NCI-H510A treated with DMSO at 0.1 percent for 48 hours (cell line): ENCODE measurements at regions not wholly inside any gene's neighbourhood (a gene's known extent, or its start where the extent isn't known, plus 50 kb on each side); places are given as distances from the start of the nearest gene placed in this dataset.

ENCODE experiments used
- DNase-seq: peaks from one replicate; lab custom pipeline; 2025; lab: John Stamatoyannopoulos, UW

DNA sequence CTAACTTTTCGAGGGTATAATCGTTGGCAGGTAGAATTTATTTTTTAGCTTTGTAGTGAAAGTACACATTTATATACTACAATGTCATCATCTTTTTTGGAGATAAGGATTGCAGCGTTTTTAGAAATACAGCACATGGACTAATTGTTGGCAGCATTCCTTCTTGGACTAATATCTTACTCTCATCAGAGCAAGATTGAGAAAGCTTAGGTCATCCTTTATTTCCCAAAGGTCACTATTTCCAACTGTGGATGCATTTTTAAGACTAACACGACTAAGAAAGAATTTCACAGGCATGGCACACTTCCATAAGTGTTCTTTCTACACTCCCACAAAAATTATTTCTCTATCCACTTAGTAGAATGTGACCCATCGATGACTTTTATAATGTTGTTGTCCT is 732.3 kb downstream of the NCAM2 start:
- no peak for DNase-seq

- DNase-seq: no peak
Measured at GRCh38 chr21:21731626-21732025, 733.4 kb downstream of the NCAM2 start.

- no peak for DNase-seq
Measured at GRCh38 chr21:21734088-21734487, 735.9 kb downstream of the NCAM2 start.

DNA sequence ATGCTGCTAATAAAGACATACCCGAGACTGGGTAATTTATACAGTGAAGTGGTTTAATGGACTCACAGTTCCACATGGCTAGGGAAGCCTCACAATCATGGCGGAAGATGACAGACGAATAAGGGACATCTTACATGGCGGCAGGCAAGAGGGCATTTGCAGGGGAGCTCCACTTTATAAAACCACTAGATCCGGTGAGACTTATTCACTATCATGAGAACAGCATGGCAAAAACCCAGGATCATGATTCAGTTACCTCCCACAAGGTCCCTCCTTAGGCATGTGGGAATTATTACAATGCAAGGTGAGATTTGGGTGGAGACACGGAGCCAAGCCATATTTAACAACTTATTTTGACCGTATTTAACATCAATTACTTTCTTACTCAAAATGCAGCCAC is 739.0 kb downstream of the NCAM2 start:
- no peak for DNase-seq

GRCh38 chr21:21740207-21740606 is 742.0 kb downstream of the NCAM2 start:
- DNase-seq: no peak

GRCh38 chr21:21750124-21750825 is 752.1 kb downstream of the NCAM2 start:
- DNase-seq: no peak

GRCh38 chr21:21751286-21751685 is 753.1 kb downstream of the NCAM2 start:
- DNase-seq: no peak

GRCh38 chr21:21762855-21763254 is 764.6 kb downstream of the NCAM2 start:
- DNase-seq: no peak

- DNase-seq: no peak
Measured at GRCh38 chr21:21764281-21764680, 766.1 kb downstream of the NCAM2 start.

GRCh38 chr21:21767276-21767675 is 769.1 kb downstream of the NCAM2 start:
- no peak for DNase-seq

DNA sequence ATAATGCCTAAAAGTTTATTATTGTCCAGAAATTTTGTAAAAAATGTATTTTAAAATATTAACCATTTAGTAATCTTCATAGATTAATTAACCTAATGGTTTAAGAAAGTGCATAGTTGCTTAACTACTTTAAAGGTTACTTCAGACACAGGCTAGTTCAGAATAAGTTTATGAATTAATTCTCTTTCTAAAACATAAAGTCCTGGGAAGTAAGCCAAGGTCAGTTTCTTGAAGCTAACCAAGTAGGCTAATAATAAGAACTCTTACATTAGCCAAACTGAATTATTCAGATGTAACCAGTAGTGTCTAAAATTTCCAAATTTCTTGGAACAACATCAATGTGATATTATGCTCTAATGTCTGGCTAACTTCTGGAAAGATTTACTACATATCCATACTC is 790.4 kb downstream of the NCAM2 start:
- DNase-seq: no peak

DNA sequence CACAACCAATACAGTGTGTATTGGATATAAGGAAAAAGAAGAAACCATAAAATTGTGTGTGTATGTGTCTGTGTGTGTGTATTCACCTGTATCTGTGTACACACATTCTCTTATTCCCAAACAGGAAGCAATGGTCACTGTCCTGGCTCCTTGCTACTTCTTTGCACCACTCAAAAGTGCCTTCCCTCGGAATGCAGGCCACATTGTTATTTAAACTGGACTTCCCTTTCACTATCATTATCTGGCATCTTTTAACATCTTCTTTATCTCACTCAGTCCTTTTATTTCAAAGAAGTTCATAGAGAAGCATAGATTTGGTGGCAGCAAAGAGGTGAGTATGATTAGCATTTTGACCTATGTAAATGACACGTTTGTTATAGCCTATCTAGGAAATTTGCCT is 803.7 kb downstream of the NCAM2 start:
- no peak for DNase-seq

DNA sequence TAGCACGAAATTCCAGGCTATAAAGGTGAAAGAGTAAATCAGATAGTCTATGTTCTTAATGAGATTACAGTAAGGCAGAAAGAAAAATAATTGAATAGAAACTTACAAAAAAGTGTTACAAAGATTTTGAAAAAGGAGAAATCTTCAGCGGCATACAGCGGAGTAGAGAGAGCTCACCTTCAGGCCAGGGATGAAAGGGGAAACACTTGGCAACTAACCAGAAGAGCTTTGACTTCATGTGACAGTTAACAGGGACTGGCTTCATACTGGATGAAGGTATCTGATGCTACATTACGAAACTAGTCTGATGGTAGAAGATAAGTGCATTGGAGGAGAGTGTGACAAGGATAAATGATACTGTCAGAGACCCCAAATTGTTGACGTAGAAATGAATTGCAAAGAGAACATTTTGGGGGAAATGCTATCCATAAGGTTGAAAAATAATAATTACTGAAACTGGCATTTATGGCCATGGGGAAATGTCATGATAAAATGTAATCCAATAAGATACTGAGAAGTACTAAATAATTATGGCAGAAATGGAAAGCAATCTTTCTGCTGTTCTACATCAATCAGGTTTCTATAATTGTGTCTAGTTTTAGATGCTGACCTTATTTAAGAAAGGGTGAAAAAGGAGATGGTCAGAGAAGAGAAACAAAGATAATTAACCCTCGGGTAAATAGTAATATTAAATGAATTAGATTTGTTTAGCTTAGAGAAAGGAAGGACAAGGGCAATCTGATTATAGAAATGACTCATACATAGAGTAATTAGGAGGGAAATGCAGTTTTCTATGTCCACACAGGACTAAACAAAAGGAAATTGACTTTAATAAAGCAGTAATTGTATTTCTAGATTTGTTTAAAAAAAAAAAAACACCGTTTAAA is 808.7 kb downstream of the NCAM2 start:
- DNase-seq: no peak

DNA sequence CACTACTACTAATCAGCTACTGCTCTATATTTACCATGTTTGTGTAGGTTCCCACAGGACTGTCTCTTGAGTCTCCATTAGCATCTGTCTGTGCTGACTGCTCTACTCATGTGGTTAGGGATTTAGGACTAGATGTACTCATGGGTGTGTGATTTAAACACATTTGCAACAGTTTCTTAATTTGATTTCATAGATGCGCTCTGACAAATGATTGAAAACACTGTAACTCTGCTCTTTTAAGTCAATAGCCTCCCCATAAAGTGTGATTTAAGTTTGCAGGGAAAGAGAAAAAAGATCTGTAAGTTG is 809.3 kb downstream of the NCAM2 start:
- DNase-seq: no peak

DNA sequence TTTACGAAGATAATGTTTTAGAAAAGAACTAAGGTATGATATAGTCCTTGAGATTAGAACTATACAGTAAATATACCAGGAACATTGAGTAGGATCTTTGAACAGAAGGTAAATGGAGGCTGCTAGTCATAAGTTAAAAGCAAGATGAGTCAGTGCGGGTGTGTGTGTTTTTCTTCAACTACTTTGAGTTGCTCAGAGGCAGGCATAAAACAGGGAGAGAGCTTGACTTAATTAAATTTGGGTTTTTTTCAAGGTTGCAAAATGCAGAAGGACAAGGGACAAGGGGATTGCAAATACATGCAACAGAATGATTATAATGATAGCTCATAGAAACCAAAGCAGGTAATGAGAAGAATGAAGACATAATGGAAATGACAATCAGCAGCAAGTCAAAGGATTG is 815.1 kb downstream of the NCAM2 start:
- no peak for DNase-seq

GRCh38 chr21:21813934-21814333 is 815.7 kb downstream of the NCAM2 start:
- no peak for DNase-seq

DNA sequence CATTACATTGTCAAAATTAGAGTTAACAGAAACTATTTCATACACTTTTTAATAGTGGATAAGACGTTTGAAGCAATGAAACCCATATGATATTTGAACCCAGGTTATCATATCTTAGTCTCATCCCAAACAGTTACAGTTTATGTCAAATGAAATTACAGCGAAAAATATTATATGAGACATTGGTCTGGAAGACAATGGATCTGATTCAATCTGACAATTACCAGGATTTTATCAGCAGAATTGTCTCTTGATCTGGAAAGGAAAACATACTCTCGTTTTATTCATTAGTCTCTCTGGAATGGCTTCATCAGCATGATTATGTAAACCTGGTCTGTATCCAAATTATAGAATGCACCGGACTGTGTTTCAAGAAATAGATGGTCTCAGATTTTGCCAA is 818.6 kb downstream of the NCAM2 start:
- DNase-seq: no peak

GRCh38 chr21:21818898-21819297 is 820.7 kb downstream of the NCAM2 start:
- DNase-seq: no peak

- DNase-seq: no peak
Measured at GRCh38 chr21:21828130-21828529, 829.9 kb downstream of the NCAM2 start.

DNA sequence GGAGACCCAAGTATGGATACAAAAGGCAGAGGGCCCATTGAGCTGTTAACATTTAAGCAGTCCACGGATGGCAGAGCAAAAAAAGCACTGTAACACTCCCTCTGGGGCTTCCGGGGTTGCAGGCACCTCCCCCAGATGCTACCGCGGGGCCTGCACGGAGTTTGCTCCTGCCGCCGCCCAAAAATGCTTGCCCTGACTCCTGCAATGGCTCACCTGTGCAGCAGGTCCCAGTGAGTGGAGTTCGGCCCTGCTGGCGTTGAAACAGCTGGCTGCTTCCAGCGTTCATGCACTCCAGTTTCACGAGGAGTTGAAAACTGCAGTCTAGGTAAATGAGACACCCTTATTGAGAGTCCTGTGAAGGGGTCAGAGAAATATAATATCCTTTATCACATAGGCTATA is 832.8 kb downstream of the NCAM2 start:
- DNase-seq: no peak

DNA sequence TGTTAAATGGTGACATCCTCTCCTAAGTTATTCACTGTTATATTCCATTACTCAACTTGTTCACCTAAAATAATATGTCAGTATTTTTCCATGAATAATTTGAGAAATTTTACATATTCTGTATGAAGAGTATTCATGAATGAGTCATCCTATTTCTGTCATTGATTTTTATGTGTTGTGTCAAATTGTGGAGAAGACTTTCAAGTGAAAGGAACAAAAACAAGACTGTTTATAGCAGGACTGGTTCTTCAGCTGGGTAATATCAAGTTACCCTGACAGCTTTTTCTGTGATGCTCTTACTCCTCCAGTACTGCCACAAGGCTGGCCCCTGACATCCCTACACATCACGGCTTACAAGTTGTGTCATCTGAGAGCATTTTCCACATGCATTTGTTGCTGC is 847.7 kb downstream of the NCAM2 start:
- no peak for DNase-seq

GRCh38 chr21:21851205-21851604 is 853.0 kb downstream of the NCAM2 start:
- no peak for DNase-seq

DNA sequence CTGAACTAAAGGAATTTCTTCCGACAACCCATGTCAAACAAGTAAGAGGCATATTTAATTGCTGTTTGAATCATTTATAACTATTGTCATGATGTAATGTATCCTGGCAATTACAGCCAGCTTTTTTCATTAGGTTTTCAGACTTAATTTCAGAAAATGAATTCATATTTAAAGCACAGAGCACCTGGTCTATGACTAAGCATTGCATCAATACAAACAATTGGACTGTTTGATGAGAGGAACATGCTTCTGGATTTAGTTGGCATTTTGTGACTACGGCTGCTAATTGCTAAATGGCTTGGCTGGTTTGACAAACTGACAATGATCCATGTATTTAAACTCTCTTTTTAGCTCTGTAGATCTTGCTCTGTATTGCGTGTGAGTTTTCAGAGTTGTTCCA is 853.4 kb downstream of the NCAM2 start:
- no peak for DNase-seq
